ENCODE measurements at regions not wholly inside any gene's neighbourhood (a gene's known extent, or its start where the extent isn't known, plus 50 kb on each side); places are given as distances from the start of the nearest gene placed in this dataset.

- H2AFZ ChIP-seq (ENCODE audit: low read length): no peak overlapping the region
- ChIA-PET POLR2A (no interaction called here), CTCF (ENCODE audit: low intra/inter-chr PET ratio, low total read pairs) (no interaction called here)
- no peak overlapping the region for H3K27ac ChIP-seq (ENCODE audit: extremely low read length, insufficient read depth, low read length)
- H3K4me1 ChIP-seq (ENCODE audit: insufficient read depth, low read length): no peaks in the 10 kb centered on the region
- ATAC-seq (no peak), DNase-seq (ENCODE audit: low spot score) (no peak), FAIRE-seq (no peak)
- TF ChIP-seq KDM5B (CRISPR knock-in tag; IDR thresholded peaks at IDR 0.05; ENCODE audit: borderline replicate concordance): no peak
- no peak for TF ChIP-seq ZNF207 (IDR thresholded peaks at IDR 0.05; ENCODE audit: borderline replicate concordance)
- no peak for TF ChIP-seq KAT8 (CRISPR knock-in tag; IDR thresholded peaks at IDR 0.05)
- no peak for TF ChIP-seq ZNF557 (CRISPR knock-in tag; IDR thresholded peaks at IDR 0.05)
- no peak for TF ChIP-seq BHLHE40 (IDR thresholded peaks at IDR 0.05; ENCODE audit: low read length)
- TF ChIP-seq, protein P1, sequence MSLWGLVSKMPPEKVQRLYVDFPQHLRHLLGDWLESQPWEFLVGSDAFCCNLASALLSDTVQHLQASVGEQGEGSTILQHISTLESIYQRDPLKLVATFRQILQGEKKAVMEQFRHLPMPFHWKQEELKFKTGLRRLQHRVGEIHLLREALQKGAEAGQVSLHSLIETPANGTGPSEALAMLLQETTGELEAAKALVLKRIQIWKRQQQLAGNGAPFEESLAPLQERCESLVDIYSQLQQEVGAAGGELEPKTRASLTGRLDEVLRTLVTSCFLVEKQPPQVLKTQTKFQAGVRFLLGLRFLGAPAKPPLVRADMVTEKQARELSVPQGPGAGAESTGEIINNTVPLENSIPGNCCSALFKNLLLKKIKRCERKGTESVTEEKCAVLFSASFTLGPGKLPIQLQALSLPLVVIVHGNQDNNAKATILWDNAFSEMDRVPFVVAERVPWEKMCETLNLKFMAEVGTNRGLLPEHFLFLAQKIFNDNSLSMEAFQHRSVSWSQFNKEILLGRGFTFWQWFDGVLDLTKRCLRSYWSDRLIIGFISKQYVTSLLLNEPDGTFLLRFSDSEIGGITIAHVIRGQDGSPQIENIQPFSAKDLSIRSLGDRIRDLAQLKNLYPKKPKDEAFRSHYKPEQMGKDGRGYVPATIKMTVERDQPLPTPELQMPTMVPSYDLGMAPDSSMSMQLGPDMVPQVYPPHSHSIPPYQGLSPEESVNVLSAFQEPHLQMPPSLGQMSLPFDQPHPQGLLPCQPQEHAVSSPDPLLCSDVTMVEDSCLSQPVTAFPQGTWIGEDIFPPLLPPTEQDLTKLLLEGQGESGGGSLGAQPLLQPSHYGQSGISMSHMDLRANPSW (CRISPR knock-in tag; IDR thresholded peaks at IDR 0.05; ENCODE audit: borderline replicate concordance): no peak
- no peak for TF ChIP-seq TFDP1 (CRISPR knock-in tag; IDR thresholded peaks at IDR 0.05; ENCODE audit: borderline replicate concordance)
- no peak for TF ChIP-seq ZNF430 (CRISPR knock-in tag; IDR thresholded peaks at IDR 0.05)
- no peak for TF ChIP-seq ZNF746 (CRISPR knock-in tag; IDR thresholded peaks at IDR 0.05)
- TF ChIP-seq SMC3 (IDR thresholded peaks at IDR 0.05; ENCODE audit: low read length): no peak
- no TSS peak for BruUV-seq (replicated peaks)
- H4K20me1 ChIP-seq (ENCODE audit: insufficient read depth, low read length): no peaks in the 10 kb centered on the region
- in situ Hi-C loops (cut with HindIII; ENCODE audit: extremely low pct_ligation_motif_present, low pct_unique_long_range_greater_than_20kb) (no loop called here), intact Hi-C loops (cut with micrococcal nuclease; ENCODE audit: unreplicated experiment) (no loop called here)
- no peak overlapping the region for H3K4me2 ChIP-seq (ENCODE audit: low read depth, low read length)
- H3K79me2 ChIP-seq (ENCODE audit: insufficient read depth, low read length): no peaks in the 10 kb centered on the region
- WGBS (ENCODE audit: low lambda C conversion rate): 10% methylated on average over 2 of the region's 2 CpGs
- no peaks in the 10 kb centered on the region for H3K27me3 ChIP-seq (ENCODE audit: control insufficient read depth in 1 of 2, insufficient read depth in 2 of 2, low read length in 2 of 2)
- H3K4me3 ChIP-seq (replicated peaks in 1 of 3; ENCODE audit: insufficient read depth in 1 of 3, low read depth in 2 of 3, low read length in 3 of 3): no peak overlapping the region
- H3K9me3 ChIP-seq (ENCODE audit: low read length): peaks cover 27% of the 10 kb centered on the region
- no peak overlapping the region for H3K9ac ChIP-seq (ENCODE audit: insufficient read depth, low read depth, low read length)
- H3K36me3 ChIP-seq (replicated peaks in 1 of 2; ENCODE audit: control insufficient read depth in 1 of 2, insufficient read depth in 2 of 2, low read length in 2 of 2): no peaks in the 10 kb centered on the region
Measured at GRCh38 chr2:225340923-225341322, 58.6 kb upstream of the NYAP2 start.
